Astrocyte (in vitro differentiated cells and primary cell): ENCODE measurements at regions not wholly inside any gene's neighbourhood (a gene's known extent, or its start where the extent isn't known, plus 50 kb on each side); places are given as distances from the start of the nearest gene placed in this dataset.

ENCODE experiments used
- DNase-seq: peaks from one replicate; pipeline ENCODE4 v3.0.0-alpha.2; 2010; ENCODE audit warnings: low read depth
- FAIRE-seq: peaks from 2 replicates; lab custom pipeline; 2011; peaks lifted over from hg19 to GRCh38; lab: Jason Lieb, UNC
- H2AFZ ChIP-seq: 2 replicates; pipeline ENCODE4 v1.6.0; 2012; ENCODE audit warnings: low read depth, low read length, inconsistent platforms
- H3K27ac ChIP-seq: 2 replicates; pipeline ENCODE4 v1.5.1; 2011; ENCODE audit warnings: low read depth, low read length, inconsistent platforms
- H3K27me3 ChIP-seq: 2 replicates; pipeline ENCODE4 v1.6.0; 2011; ENCODE audit warnings: low read length, inconsistent platforms; ENCODE audit not compliant: insufficient read depth
- H3K36me3 ChIP-seq: 2 replicates; pipeline ENCODE4 v1.5.1; 2011; ENCODE audit warnings: low read length, inconsistent platforms; ENCODE audit not compliant: insufficient read depth
- H3K4me1 ChIP-seq: 2 replicates; pipeline ENCODE4 v1.5.1; 2011; ENCODE audit warnings: low read length, inconsistent platforms; ENCODE audit not compliant: insufficient read depth
- H3K4me2 ChIP-seq: 2 replicates; pipeline ENCODE4 v1.6.0; 2012; ENCODE audit warnings: low read length, inconsistent platforms
- H3K4me3 ChIP-seq: 2 replicates; pipeline ENCODE4 v1.5.1; 2011; ENCODE audit warnings: low read depth, mild to moderate bottlenecking, low read length, inconsistent platforms; ENCODE audit not compliant: insufficient read depth
- H3K79me2 ChIP-seq: 2 replicates; pipeline ENCODE4 v1.6.0; 2012; ENCODE audit warnings: mild to moderate bottlenecking, low read length, inconsistent platforms; ENCODE audit not compliant: insufficient read depth
- H3K9ac ChIP-seq: 2 replicates; pipeline ENCODE4 v1.6.0; 2012; ENCODE audit warnings: mild to moderate bottlenecking, low read length, inconsistent platforms
- H3K9me3 ChIP-seq: 2 replicates; pipeline ENCODE4 v1.5.1; 2012; ENCODE audit warnings: low read depth, mild to moderate bottlenecking, low read length, inconsistent platforms; ENCODE audit not compliant: insufficient read depth
- H4K20me1 ChIP-seq: 2 replicates; pipeline ENCODE4 v1.6.0; 2012; ENCODE audit warnings: low read length, inconsistent platforms; ENCODE audit not compliant: insufficient read depth
- H3K27ac Mint-ChIP-seq: one replicate; pipeline ENCODE4 v1.8.0; 2021; ENCODE audit warnings: mild to moderate bottlenecking, mixed read lengths; ENCODE audit not compliant: unreplicated experiment
- H3K27me3 Mint-ChIP-seq: one replicate; pipeline ENCODE4 v1.8.0; 2021; ENCODE audit warnings: low read depth, mixed read lengths; ENCODE audit not compliant: unreplicated experiment
- H3K36me3 Mint-ChIP-seq: one replicate; pipeline ENCODE4 v1.8.0; 2021; ENCODE audit warnings: low read depth, mixed read lengths; ENCODE audit not compliant: unreplicated experiment
- H3K4me1 Mint-ChIP-seq: one replicate; pipeline ENCODE4 v1.8.0; 2021; ENCODE audit warnings: low read depth, mixed read lengths; ENCODE audit not compliant: unreplicated experiment
- H3K4me3 Mint-ChIP-seq: one replicate; pipeline ENCODE4 v1.8.0; 2021; ENCODE audit warnings: mild to moderate bottlenecking, moderate library complexity, mixed read lengths; ENCODE audit not compliant: unreplicated experiment
- H3K9me3 Mint-ChIP-seq: one replicate; pipeline ENCODE4 v1.8.0; 2021; ENCODE audit warnings: mild to moderate bottlenecking, mixed read lengths; ENCODE audit not compliant: unreplicated experiment
- EZH2 ChIP-seq: IDR thresholded peaks from 2 replicates; pipeline ENCODE4 v1.6.1; 2012; ENCODE audit warnings: mild to moderate bottlenecking, low read length, inconsistent platforms; ENCODE audit not compliant: insufficient read depth
- TF ChIP-seq, protein P1 (sequence below): IDR thresholded peaks from 2 replicates; pipeline ENCODE4 v1.5.1; 2011; ENCODE audit warnings: low read depth, mild to moderate bottlenecking, inconsistent platforms, low read length, moderate library complexity; ENCODE audit not compliant: insufficient read depth

DNA sequence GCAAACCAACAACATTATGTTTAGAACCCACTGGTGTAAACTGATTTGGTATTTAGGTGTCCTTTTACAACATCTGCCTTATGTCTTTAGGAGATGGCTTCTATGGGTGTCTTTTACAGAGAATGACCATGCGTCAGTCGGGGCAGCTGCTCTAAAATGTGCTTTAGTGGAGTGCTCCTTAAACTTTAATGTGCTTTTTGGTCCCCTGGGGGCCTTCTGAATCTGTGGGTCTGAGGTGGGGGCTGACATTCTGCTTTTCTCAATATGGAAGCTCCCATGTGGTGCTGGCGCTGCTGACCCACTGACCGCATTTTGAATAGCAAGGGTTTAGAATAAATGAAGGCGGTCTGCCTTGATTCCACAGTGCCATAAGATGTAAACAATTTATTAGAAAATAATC lies 173.2 kb upstream of the B3GALT2 start:
- Mint-ChIP-seq H3K36me3 (no peaks in the 10 kb centered on the region), H3K4me1 (no peaks in the 10 kb centered on the region), H3K27ac (no peak overlapping the region), H3K4me3 (no peak overlapping the region), H3K9me3 (no peaks in the 10 kb centered on the region), H3K27me3 (no peaks in the 10 kb centered on the region)
- Histone ChIP-seq H3K36me3 (no peaks in the 10 kb centered on the region), H3K79me2 (no peaks in the 10 kb centered on the region), H2AFZ (no peak overlapping the region), H4K20me1 (no peaks in the 10 kb centered on the region), H3K27me3 (no peaks in the 10 kb centered on the region), H3K4me2 (no peak overlapping the region), H3K4me1 (no peaks in the 10 kb centered on the region), H3K9ac (no peak overlapping the region), H3K27ac (no peak overlapping the region), H3K9me3 (no peaks in the 10 kb centered on the region), H3K4me3 (no peak overlapping the region)
- TF ChIP-seq, protein P1, sequence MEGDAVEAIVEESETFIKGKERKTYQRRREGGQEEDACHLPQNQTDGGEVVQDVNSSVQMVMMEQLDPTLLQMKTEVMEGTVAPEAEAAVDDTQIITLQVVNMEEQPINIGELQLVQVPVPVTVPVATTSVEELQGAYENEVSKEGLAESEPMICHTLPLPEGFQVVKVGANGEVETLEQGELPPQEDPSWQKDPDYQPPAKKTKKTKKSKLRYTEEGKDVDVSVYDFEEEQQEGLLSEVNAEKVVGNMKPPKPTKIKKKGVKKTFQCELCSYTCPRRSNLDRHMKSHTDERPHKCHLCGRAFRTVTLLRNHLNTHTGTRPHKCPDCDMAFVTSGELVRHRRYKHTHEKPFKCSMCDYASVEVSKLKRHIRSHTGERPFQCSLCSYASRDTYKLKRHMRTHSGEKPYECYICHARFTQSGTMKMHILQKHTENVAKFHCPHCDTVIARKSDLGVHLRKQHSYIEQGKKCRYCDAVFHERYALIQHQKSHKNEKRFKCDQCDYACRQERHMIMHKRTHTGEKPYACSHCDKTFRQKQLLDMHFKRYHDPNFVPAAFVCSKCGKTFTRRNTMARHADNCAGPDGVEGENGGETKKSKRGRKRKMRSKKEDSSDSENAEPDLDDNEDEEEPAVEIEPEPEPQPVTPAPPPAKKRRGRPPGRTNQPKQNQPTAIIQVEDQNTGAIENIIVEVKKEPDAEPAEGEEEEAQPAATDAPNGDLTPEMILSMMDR, result no peak
- TF ChIP-seq EZH2, result no peak
- no peak for FAIRE-seq
- no peak for DNase-seq

DNA sequence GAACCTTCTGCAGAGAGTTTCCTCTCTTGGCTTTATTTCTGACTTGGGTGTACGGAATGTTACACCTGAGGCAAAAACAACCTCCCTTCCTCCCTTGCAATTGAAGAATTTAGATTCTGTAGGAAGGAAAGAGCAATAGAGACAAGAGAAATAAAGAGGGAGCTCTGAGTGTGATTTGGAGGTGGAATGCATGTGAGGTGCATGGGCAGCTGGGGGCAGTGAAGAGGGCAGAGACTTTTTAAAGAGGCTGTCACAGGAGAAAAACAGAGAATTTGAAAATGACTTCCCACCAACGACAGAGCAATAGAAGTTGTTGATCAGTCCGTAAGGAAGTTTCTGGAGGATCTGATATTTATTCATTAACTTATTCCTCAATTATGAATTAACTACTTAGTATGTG lies 172.0 kb upstream of the B3GALT2 start:
- no peak for FAIRE-seq
- no peak for DNase-seq
- Mint-ChIP-seq H3K27me3 (no peaks in the 10 kb centered on the region), H3K9me3 (no peaks in the 10 kb centered on the region), H3K4me3 (no peak overlapping the region), H3K4me1 (no peaks in the 10 kb centered on the region), H3K36me3 (no peaks in the 10 kb centered on the region), H3K27ac (no peak overlapping the region)
- Histone ChIP-seq H3K4me3 (no peak overlapping the region), H3K4me2 (no peak overlapping the region), H3K79me2 (no peaks in the 10 kb centered on the region), H3K9ac (no peak overlapping the region), H3K36me3 (no peaks in the 10 kb centered on the region), H3K27ac (no peak overlapping the region), H3K4me1 (no peaks in the 10 kb centered on the region), H3K9me3 (no peaks in the 10 kb centered on the region), H2AFZ (no peak overlapping the region), H4K20me1 (no peaks in the 10 kb centered on the region), H3K27me3 (no peaks in the 10 kb centered on the region)
- no peak for TF ChIP-seq EZH2
- TF ChIP-seq, protein P1, result no peak

DNA sequence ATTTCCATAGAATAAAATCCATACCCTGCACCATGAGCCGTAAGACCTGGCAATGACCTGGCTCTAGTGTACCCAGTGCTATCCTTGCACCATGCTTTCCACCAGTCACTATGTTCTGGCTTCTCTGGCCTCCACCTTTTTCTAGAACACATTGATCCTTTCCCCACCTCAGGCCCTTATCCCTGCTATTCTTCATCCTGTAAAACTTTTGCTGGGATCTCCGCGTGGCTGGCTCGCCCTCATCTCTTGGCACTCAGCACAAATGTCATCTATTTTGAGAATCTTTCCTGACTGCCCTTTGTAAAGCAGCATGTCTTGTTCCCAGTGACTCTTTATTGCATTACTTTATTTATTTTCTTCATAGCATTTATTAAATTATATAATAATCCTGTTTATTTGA lies 169.8 kb upstream of the B3GALT2 start:
- H3K9ac ChIP-seq, result no peak overlapping the region
- no peaks in the 10 kb centered on the region for H3K9me3 Mint-ChIP-seq
- no peaks in the 10 kb centered on the region for H3K9me3 ChIP-seq
- no peaks in the 10 kb centered on the region for H3K36me3 ChIP-seq
- H3K4me1 Mint-ChIP-seq, result no peaks in the 10 kb centered on the region
- no peaks in the 10 kb centered on the region for H3K27me3 ChIP-seq
- no peak overlapping the region for H3K4me3 Mint-ChIP-seq
- no peak overlapping the region for H3K4me3 ChIP-seq
- no peaks in the 10 kb centered on the region for H3K4me1 ChIP-seq
- H3K36me3 Mint-ChIP-seq, result no peaks in the 10 kb centered on the region
- no peak overlapping the region for H3K27ac Mint-ChIP-seq
- no peak for FAIRE-seq
- H3K79me2 ChIP-seq, result no peaks in the 10 kb centered on the region
- no peak overlapping the region for H3K4me2 ChIP-seq
- DNase-seq, result no peak
- no peak overlapping the region for H3K27ac ChIP-seq
- no peaks in the 10 kb centered on the region for H4K20me1 ChIP-seq
- H2AFZ ChIP-seq, result no peak overlapping the region
- no peaks in the 10 kb centered on the region for H3K27me3 Mint-ChIP-seq
- no peak for TF ChIP-seq EZH2
- TF ChIP-seq, protein P1, result no peak
